ENCODE measurements at regions not wholly inside any gene's neighbourhood (a gene's known extent, or its start where the extent isn't known, plus 50 kb on each side); places are given as distances from the start of the nearest gene placed in this dataset.
"Not testable (repeated sequence)": the region's sequence is repeated elsewhere in the genome, so short reads cannot be mapped to it uniquely, and the experiment has no call there.

GRCh38 chr4:1523506-1523905, 117.3 kb upstream of the NKX1-1 start:
- no peak for FAIRE-seq

- FAIRE-seq, result no peak
These were observed 116.8 kb upstream of the NKX1-1 start for GRCh38 chr4:1523033-1523432.

- FAIRE-seq, result no peak
These were observed 116.4 kb upstream of the NKX1-1 start for GRCh38 chr4:1522606-1523005.

GRCh38 chr4:1521821-1522361, 115.6 kb upstream of the NKX1-1 start:
- no peak for FAIRE-seq

- FAIRE-seq, result not testable (repeated sequence)
These were observed 114.7 kb upstream of the NKX1-1 start for GRCh38 chr4:1520795-1521576.

- FAIRE-seq, result no peak
These were observed 113.8 kb upstream of the NKX1-1 start for GRCh38 chr4:1519787-1520661.

- FAIRE-seq, result no peak
These were observed 112.9 kb upstream of the NKX1-1 start for GRCh38 chr4:1518997-1519700.

GRCh38 chr4:1517592-1518411, 111.6 kb upstream of the NKX1-1 start:
- FAIRE-seq, result no peak

- no peak for FAIRE-seq
These were observed 110.7 kb upstream of the NKX1-1 start for GRCh38 chr4:1516881-1517480.

- no peak for FAIRE-seq
These were observed 110.0 kb upstream of the NKX1-1 start for GRCh38 chr4:1516261-1516660.

GRCh38 chr4:1515763-1516162, 109.5 kb upstream of the NKX1-1 start:
- FAIRE-seq, result no peak

GRCh38 chr4:1515156-1515555, 108.9 kb upstream of the NKX1-1 start:
- FAIRE-seq, result no peak

GRCh38 chr4:1514612-1515011, 108.4 kb upstream of the NKX1-1 start:
- no peak for FAIRE-seq

- FAIRE-seq, result no peak
These were observed 107.8 kb upstream of the NKX1-1 start for GRCh38 chr4:1513936-1514483.

GRCh38 chr4:1512738-1513660, 106.8 kb upstream of the NKX1-1 start:
- no peak for FAIRE-seq

GRCh38 chr4:1512051-1512737, 106.0 kb upstream of the NKX1-1 start:
- FAIRE-seq, result no peak

- FAIRE-seq, result no peak
These were observed 105.3 kb upstream of the NKX1-1 start for GRCh38 chr4:1511441-1512041.

- no peak for FAIRE-seq
These were observed 104.7 kb upstream of the NKX1-1 start for GRCh38 chr4:1510931-1511330.

- FAIRE-seq, result no peak
These were observed 103.1 kb upstream of the NKX1-1 start for GRCh38 chr4:1509366-1509765.
